GM18520 (cell line): ENCODE measurements at regions not wholly inside any gene's neighbourhood (a gene's known extent, or its start where the extent isn't known, plus 50 kb on each side); places are given as distances from the start of the nearest gene placed in this dataset.

Experiments used
- ATAC-seq: cut with Tn5 transposase; IDR thresholded peaks from one replicate; pipeline ENCODE4 v1.9.1; 2021; ENCODE audit not compliant: unreplicated experiment

- no peak for ATAC-seq
These were observed 83.9 kb upstream of the MTNR1B start for GRCh38 chr11:92885600-92885999.

DNA sequence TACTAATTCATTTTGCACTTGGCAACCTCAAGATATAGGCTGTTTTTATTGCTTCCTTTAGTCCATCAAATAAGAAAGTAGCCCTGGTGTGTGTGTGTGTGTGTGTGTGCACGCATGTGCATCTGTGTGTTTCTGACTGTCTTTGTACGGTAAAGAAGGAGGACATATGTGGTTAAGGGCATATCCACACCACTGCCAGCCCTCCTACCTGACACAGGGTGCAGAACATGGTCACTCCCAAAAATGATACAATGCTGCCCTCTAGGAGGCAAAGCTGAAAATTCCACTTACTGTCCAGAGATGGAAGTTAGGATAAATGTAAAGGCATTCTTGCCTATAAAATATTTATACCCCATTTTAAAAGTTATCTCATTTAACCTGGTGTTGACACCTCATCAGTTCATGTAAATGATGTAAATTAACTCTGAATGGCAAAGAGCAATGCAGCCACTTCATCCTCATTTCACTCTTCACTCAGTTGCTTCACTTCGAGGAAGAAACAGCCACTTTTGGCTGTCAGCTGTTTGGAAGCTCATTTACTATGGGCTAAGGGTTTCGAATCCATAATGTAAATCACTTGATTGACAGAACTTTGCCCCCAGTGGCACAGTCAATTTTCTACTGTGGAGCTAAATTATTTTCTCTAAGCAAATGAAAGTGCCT is 83.1 kb upstream of the MTNR1B start:
- peak; percentile 74 for ATAC-seq

- no peak for ATAC-seq
These were observed 80.8 kb upstream of the MTNR1B start for GRCh38 chr11:92888696-92889095.

GRCh38 chr11:92890846-92891245 is 78.6 kb upstream of the MTNR1B start:
- no peak for ATAC-seq

GRCh38 chr11:92892802-92893684 is 76.4 kb upstream of the MTNR1B start:
- no peak for ATAC-seq

GRCh38 chr11:92894197-92894596 is 75.3 kb upstream of the MTNR1B start:
- no peak for ATAC-seq

DNA sequence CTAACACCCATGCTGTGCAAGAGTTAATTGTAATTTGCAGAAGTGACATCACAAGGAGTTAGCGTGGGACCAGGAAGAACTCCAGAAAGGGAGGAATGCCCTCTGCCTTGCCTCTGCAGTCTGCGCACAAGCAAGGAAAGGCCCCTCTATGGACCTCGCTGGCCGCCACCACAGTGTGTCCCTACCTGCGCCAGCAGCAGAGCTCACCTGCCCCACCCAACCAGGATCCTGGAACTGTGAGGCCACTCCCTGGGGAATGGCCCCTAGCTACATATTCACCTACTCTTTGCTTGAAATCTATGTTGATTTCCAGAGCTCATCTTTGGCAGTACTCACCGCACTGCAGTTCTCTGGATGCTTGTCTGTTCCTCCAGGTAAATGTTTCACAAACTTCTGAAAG is 72.0 kb upstream of the MTNR1B start:
- ATAC-seq = no peak

GRCh38 chr11:92902417-92902816 is 67.0 kb upstream of the MTNR1B start:
- ATAC-seq = no peak

- no peak for ATAC-seq
These were observed 61.8 kb upstream of the MTNR1B start for GRCh38 chr11:92907671-92908070.

DNA sequence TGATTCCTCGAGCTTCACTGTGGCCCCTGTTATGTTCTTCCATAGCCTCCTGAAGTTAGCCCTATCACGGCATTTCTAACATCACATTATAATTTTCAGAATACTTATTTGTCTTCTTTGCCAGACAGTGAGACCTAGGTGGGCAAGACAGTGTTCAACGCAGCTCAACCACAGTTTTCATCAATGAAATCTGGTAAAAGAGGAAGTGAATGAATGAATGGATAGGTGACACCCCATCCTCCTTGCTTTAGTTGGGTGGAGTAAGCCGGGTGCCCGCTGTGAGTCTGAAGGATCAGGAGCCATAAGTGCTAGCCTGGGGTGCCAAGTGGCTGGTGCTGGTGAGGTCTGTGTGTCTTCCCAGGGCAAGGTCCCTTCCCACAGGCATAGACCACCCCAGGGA is 60.2 kb upstream of the MTNR1B start:
- no peak for ATAC-seq

GRCh38 chr11:92911478-92911877 is 58.0 kb upstream of the MTNR1B start:
- no peak for ATAC-seq

- no peak for ATAC-seq
These were observed 53.9 kb upstream of the MTNR1B start for GRCh38 chr11:92915551-92915950.

DNA sequence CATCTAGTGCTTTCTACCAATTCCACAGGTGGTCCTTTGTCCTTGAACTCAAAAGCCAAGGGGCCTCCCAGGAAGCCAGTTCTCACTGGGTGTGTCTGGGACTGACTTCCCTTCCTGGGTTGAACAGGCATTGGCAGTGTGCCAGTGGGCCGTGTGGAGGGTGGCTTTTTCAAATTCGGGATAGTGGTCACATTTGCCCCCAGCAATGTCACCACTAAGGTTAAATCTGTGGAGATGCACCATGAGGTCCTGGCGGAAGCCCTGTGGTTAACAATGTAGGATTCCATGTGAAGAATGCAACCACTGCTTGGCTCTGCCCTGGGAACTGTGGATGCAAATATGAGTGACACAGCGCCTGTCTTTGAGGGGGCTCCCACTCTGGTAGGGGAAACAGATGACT is 53.2 kb upstream of the MTNR1B start:
- ATAC-seq = no peak

GRCh38 chr11:92917927-92918326 is 51.5 kb upstream of the MTNR1B start:
- ATAC-seq = peak; percentile 79

DNA sequence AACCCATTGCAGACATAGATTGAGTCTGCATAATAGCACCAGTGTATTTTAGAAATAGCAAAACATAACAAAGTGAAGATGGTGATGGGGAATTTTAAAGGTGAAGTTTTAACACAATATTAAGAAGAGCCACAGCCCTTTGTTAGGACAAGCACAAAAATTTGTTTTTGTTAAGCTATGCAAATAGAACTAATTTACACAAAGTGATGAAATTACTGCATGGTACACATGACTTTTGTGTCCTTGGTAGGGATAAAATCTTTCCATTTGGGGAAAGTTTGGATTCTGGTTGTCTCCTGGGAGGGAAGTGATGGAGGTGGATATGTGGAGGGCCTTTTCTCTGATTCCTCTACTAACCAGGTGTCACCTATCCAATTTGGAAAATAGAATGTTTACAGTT is 50.4 kb upstream of the MTNR1B start:
- ATAC-seq = no peak
